ENCODE measurements at regions not wholly inside any gene's neighbourhood (a gene's known extent, or its start where the extent isn't known, plus 50 kb on each side); places are given as distances from the start of the nearest gene placed in this dataset.

DNA sequence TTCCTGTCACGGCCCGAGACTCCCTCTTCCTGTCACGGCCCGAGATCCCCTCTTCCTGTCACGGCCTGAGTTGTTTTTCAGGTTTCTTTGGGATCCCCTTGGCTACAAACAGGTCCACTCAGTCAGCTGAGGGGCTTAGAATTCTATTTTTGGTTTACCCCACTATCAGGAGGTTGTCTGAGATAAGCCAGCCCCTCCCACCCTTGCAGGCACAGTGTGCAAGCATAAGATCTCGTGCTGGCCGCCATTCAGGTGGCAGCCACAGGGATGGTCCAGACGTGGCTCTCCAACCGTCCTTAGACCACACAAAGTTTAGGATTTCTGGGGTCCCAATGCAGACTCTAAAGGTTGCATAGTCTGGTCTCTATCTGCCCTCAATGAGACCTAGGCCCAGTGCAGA lies 186.0 kb upstream of the PLCXD1 start:
- peak; percentile 0 for DNase-seq

Data from hematopoietic multipotent progenitor cell treated with erythropoietin and hydrocortisone succinate and interleukin-3 and kit ligand, for 6 days (in vitro differentiated cells).